ENCODE measurements at regions not wholly inside any gene's neighbourhood (a gene's known extent, or its start where the extent isn't known, plus 50 kb on each side); places are given as distances from the start of the nearest gene placed in this dataset.

- no peak for TF ChIP-seq CTCF (IDR thresholded peaks at IDR 0.05; ENCODE audit: insufficient read depth, low read length, poor library complexity, severe bottlenecking)
- DNase-seq (ENCODE audit: extremely low read depth, insufficient read length) = no peak
- Histone ChIP-seq H3K4me3 (replicated peaks; ENCODE audit: low read depth, low read length) (no peak overlapping the region), H3K27me3 (replicated peaks; ENCODE audit: control insufficient read depth, insufficient read depth, low read length) (no peaks in the 10 kb centered on the region), H3K36me3 (ENCODE audit: control insufficient read depth, insufficient read depth, low read length) (peaks cover 3% of the 10 kb centered on the region; the same call in 1 of the 2 replicates)
These were observed 56.8 kb upstream of the KATNAL1 start for GRCh38 chr13:30364133-30364532.

GRCh38 chr13:30364876-30365275 lies 57.4 kb upstream of the UBE2L5 start:
- H3K36me3 ChIP-seq (ENCODE audit: control insufficient read depth, insufficient read depth, low read length) = peaks cover 2% of the 10 kb centered on the region; the same call in 1 of the 2 replicates
- no peaks in the 10 kb centered on the region for H3K27me3 ChIP-seq (replicated peaks; ENCODE audit: control insufficient read depth, insufficient read depth, low read length)
- no peak overlapping the region for H3K4me3 ChIP-seq (replicated peaks; ENCODE audit: low read depth, low read length)
- no peak for DNase-seq (ENCODE audit: extremely low read depth, insufficient read length)
- no peak for TF ChIP-seq CTCF (IDR thresholded peaks at IDR 0.05; ENCODE audit: insufficient read depth, low read length, poor library complexity, severe bottlenecking)

DNA sequence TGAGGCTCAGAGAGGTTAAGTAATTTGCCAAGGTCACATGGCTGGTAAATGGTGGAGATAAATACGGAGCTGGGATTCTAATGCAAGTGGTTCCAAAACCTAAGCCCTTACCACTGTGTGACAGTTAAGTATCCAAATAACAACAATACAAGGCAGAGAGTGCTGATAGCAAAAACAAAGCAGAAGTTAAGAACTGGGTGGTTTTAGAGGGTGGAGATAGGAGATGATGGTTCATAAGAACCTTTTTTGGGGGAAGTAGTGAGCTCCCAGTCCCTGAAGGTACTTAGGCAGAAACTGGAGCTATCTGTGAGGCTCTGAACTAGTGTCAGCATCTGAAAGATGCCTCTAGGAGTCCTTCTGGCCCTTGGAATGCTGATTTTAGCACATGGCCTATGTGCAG lies 56.2 kb upstream of the UBE2L5 start:
- H3K27me3 ChIP-seq (replicated peaks; ENCODE audit: control insufficient read depth, insufficient read depth, low read length) = no peaks in the 10 kb centered on the region
- H3K36me3 ChIP-seq (ENCODE audit: control insufficient read depth, insufficient read depth, low read length) = peaks cover 2% of the 10 kb centered on the region; the same call in 1 of the 2 replicates
- no peak for TF ChIP-seq CTCF (IDR thresholded peaks at IDR 0.05; ENCODE audit: insufficient read depth, low read length, poor library complexity, severe bottlenecking)
- DNase-seq (ENCODE audit: extremely low read depth, insufficient read length) = no peak
- H3K4me3 ChIP-seq (replicated peaks; ENCODE audit: low read depth, low read length) = no peak overlapping the region

- TF ChIP-seq CTCF (IDR thresholded peaks at IDR 0.05; ENCODE audit: insufficient read depth, low read length, poor library complexity, severe bottlenecking) = no peak
- Histone ChIP-seq H3K4me3 (replicated peaks; ENCODE audit: low read depth, low read length) (no peak overlapping the region), H3K27me3 (replicated peaks; ENCODE audit: control insufficient read depth, insufficient read depth, low read length) (no peaks in the 10 kb centered on the region), H3K36me3 (ENCODE audit: control insufficient read depth, insufficient read depth, low read length) (peaks cover 2% of the 10 kb centered on the region; the same call in 1 of the 2 replicates)
- DNase-seq (ENCODE audit: extremely low read depth, insufficient read length) = no peak
These were observed 55.0 kb upstream of the UBE2L5 start for GRCh38 chr13:30367296-30367695.

- Histone ChIP-seq H3K27me3 (replicated peaks; ENCODE audit: control insufficient read depth, insufficient read depth, low read length) (no peaks in the 10 kb centered on the region), H3K4me3 (replicated peaks; ENCODE audit: low read depth, low read length) (no peak overlapping the region), H3K36me3 (ENCODE audit: control insufficient read depth, insufficient read depth, low read length) (peaks cover 2% of the 10 kb centered on the region; the same call in 1 of the 2 replicates)
- TF ChIP-seq CTCF (IDR thresholded peaks at IDR 0.05; ENCODE audit: insufficient read depth, low read length, poor library complexity, severe bottlenecking) = no peak
- no peak for DNase-seq (ENCODE audit: extremely low read depth, insufficient read length)
These were observed 52.1 kb upstream of the UBE2L5 start for GRCh38 chr13:30370146-30370545.

DNA sequence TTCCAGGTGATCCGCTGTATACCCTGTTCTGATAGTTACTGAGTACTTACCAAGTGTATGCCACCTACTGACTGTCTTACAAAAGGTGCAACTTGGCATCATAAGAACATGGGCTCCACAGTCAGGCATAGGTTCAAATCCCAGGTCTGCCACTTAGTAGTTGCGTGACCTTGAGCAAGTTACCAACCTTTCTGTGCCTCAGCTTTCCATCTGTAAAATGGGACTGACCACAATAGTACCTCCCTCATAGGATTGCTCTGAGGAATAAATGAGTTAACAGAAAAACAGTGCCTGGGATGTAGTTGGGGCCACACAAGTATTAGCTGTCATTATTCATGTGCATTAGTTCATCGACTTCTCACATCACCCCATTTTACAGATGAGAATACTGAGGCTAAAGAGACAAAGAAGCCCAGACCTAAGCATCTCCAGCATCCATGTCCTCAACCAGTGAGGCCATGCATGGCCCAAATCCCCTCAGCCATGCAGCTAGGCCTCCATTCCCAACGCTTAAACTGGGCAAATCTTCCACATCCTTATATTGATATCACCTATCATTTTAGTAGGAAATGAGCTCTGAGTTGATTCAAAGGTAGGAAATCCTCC lies 51.3 kb upstream of the UBE2L5 start:
- DNase-seq (ENCODE audit: extremely low read depth, insufficient read length) = no peak
- Histone ChIP-seq H3K36me3 (ENCODE audit: control insufficient read depth, insufficient read depth, low read length) (peaks cover 2% of the 10 kb centered on the region; the same call in 1 of the 2 replicates), H3K4me3 (replicated peaks; ENCODE audit: low read depth, low read length) (no peak overlapping the region), H3K27me3 (replicated peaks; ENCODE audit: control insufficient read depth, insufficient read depth, low read length) (no peaks in the 10 kb centered on the region)
- TF ChIP-seq CTCF (IDR thresholded peaks at IDR 0.05; ENCODE audit: insufficient read depth, low read length, poor library complexity, severe bottlenecking) = no peak

Measured in GM06990 (cell line).